ENCODE measurements at regions not wholly inside any gene's neighbourhood (a gene's known extent, or its start where the extent isn't known, plus 50 kb on each side); places are given as distances from the start of the nearest gene placed in this dataset.

DNA sequence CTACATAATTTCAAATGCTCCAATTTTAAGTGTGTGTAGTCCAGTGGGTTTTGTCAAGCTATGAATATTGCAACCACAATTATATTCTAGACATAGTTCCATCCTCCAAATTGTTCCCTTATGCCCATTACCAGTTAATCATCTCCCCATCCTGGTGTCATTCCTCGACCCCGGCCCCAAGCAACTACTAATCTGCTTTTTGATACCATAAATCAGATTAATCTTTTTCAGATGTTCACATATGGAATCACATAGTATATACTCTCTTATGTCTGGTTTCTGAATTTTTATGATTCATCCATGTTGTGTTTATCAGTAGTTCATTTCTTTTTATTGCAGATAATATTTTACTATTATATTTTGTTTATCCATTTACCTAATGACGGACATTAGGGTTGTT, 148.4 kb upstream of the RORB start:
- intact Hi-C loops (cut with DNase I) = no loop called here
- DNase-seq = no peak
- no peaks in the 10 kb centered on the region for H3K4me1 ChIP-seq
- H3K36me3 ChIP-seq = no peaks in the 10 kb centered on the region
- WGBS, 2 donors = 82 to 87% methylated on average over 3 of the region's 3 CpGs
- H3K9me3 ChIP-seq = no peaks in the 10 kb centered on the region
- no peaks in the 10 kb centered on the region for H3K27me3 ChIP-seq
- no peak overlapping the region for H3K27ac ChIP-seq
- TF ChIP-seq, protein P1, sequence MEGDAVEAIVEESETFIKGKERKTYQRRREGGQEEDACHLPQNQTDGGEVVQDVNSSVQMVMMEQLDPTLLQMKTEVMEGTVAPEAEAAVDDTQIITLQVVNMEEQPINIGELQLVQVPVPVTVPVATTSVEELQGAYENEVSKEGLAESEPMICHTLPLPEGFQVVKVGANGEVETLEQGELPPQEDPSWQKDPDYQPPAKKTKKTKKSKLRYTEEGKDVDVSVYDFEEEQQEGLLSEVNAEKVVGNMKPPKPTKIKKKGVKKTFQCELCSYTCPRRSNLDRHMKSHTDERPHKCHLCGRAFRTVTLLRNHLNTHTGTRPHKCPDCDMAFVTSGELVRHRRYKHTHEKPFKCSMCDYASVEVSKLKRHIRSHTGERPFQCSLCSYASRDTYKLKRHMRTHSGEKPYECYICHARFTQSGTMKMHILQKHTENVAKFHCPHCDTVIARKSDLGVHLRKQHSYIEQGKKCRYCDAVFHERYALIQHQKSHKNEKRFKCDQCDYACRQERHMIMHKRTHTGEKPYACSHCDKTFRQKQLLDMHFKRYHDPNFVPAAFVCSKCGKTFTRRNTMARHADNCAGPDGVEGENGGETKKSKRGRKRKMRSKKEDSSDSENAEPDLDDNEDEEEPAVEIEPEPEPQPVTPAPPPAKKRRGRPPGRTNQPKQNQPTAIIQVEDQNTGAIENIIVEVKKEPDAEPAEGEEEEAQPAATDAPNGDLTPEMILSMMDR (IDR thresholded peaks at IDR 0.05) = no peak
- no peak for TF ChIP-seq POLR2A (IDR thresholded peaks at IDR 0.05)
- no peak overlapping the region for H3K4me3 ChIP-seq

DNA sequence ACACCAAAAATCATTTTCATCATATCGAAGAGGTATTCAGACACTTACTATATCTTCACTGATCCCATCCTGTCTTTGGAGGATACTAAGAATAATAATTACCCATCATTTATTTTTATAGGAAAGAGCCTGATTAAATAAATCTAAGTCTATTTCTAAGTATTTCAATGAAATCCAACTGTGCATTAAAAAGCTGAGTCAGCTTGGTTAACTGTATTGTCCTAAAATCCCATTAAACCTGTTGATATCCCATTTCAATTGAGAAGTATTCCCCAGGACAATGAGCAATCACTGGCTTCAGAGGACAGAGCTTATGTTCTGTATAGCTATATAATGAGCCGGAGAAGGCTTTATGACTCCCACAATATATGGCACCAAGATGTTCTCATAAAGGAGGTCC, 142.0 kb upstream of the RORB start:
- Histone ChIP-seq H3K4me3 (no peak overlapping the region), H3K27ac (no peak overlapping the region), H3K27me3 (no peaks in the 10 kb centered on the region), H3K9me3 (no peaks in the 10 kb centered on the region), H3K4me1 (no peaks in the 10 kb centered on the region), H3K36me3 (no peaks in the 10 kb centered on the region)
- DNase-seq = no peak
- intact Hi-C loops (cut with DNase I) = no loop called here
- WGBS, 2 donors = 82 to 91% methylated on average over 2 of the region's 2 CpGs
- TF ChIP-seq, protein P1 (IDR thresholded peaks at IDR 0.05) = no peak
- no peak for TF ChIP-seq POLR2A (IDR thresholded peaks at IDR 0.05)

- TF ChIP-seq POLR2A (IDR thresholded peaks at IDR 0.05) = no peak
- TF ChIP-seq, protein P1 (IDR thresholded peaks at IDR 0.05) = no peak
- H3K27ac ChIP-seq = no peak overlapping the region
- no peak for DNase-seq
- H3K4me3 ChIP-seq = no peak overlapping the region
- no peaks in the 10 kb centered on the region for H3K4me1 ChIP-seq
- intact Hi-C loops (cut with DNase I) = no loop called here
- H3K27me3 ChIP-seq = no peaks in the 10 kb centered on the region
- no peaks in the 10 kb centered on the region for H3K9me3 ChIP-seq
- no peaks in the 10 kb centered on the region for H3K36me3 ChIP-seq
- WGBS, 2 donors = 39 to 49% methylated on average over 2 of the region's 2 CpGs
Measured at GRCh38 chr9:74357577-74357976, 139.6 kb upstream of the RORB start.

DNA sequence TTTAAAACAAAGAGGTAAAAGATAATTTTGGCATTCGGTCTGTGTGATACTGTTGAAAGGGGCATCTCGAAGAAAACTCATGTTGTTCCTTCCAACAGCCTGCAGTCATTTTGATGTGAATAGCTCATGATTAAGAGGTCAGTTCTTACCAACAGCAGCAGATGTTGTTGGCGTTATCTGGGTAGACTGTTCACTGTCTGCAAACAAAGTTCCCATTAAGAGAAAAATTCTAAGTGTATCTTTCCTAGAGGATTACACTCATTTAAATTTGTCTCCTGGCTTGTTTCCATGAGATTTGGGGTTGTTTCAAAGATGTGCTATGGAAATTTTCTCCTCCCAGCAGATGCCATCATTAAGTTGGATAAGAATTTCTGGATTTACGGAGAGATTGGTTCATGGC, 138.2 kb upstream of the RORB start:
- DNase-seq = no peak
- TF ChIP-seq POLR2A (IDR thresholded peaks at IDR 0.05) = no peak
- TF ChIP-seq, protein P1 (IDR thresholded peaks at IDR 0.05) = no peak
- no peaks in the 10 kb centered on the region for H3K36me3 ChIP-seq
- no peak overlapping the region for H3K27ac ChIP-seq
- no peak overlapping the region for H3K4me3 ChIP-seq
- no peaks in the 10 kb centered on the region for H3K27me3 ChIP-seq
- intact Hi-C loops (cut with DNase I) = no loop called here
- WGBS, 2 donors = 57 to 77% methylated on average over 4 of the region's 4 CpGs
- no peaks in the 10 kb centered on the region for H3K4me1 ChIP-seq
- H3K9me3 ChIP-seq = no peaks in the 10 kb centered on the region

DNA sequence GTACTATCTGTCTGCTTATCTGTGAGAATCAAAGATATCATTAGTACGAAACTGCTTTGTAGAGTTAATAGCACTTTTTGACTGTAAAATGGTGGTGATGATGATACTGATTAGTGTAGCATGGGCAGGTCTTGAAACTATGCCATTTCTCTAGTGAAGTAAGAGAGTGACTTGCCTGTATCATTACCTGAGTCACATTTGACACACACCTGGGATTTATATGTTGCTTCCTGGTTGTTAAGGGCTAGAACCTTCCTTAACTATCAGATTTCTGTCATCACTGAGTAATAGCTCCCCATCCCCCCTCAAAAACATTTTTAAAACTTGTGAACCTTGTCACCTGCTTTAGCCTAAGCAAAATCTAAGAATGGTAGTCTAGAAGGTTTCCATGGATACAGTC, 135.6 kb upstream of the RORB start:
- no peak overlapping the region for H3K27ac ChIP-seq
- H3K36me3 ChIP-seq = no peaks in the 10 kb centered on the region
- intact Hi-C loops (cut with DNase I) = no loop called here
- no peaks in the 10 kb centered on the region for H3K27me3 ChIP-seq
- DNase-seq = no peak
- H3K4me3 ChIP-seq = no peak overlapping the region
- TF ChIP-seq POLR2A (IDR thresholded peaks at IDR 0.05) = no peak
- TF ChIP-seq, protein P1 (IDR thresholded peaks at IDR 0.05) = no peak
- no peaks in the 10 kb centered on the region for H3K9me3 ChIP-seq
- WGBS, 2 donors = 79 to 80% methylated on average over 1 of the region's 1 CpG
- H3K4me1 ChIP-seq = no peaks in the 10 kb centered on the region
